DND-41 (cell line): ENCODE measurements at regions not wholly inside any gene's neighbourhood (a gene's known extent, or its start where the extent isn't known, plus 50 kb on each side); places are given as distances from the start of the nearest gene placed in this dataset.

Source experiments
- CTCF ChIP-seq: IDR thresholded peaks from 2 replicates; pipeline ENCODE4 v1.5.1; 2012; ENCODE audit warnings: borderline replicate concordance, low read length, moderate library complexity, mild to moderate bottlenecking; ENCODE audit not compliant: poor library complexity, severe bottlenecking; ENCODE audit errors: extremely low read depth
- EZH2 ChIP-seq: IDR thresholded peaks from 3 replicates; pipeline ENCODE4 v1.6.1; 2012; ENCODE audit warnings: borderline replicate concordance, low read depth, mild to moderate bottlenecking, moderate library complexity, low read length, inconsistent platforms; ENCODE audit not compliant: severe bottlenecking

- TF ChIP-seq EZH2 (no peak), CTCF (no peak)
Measured at GRCh38 chr18:67354091-67354490, 162.4 kb downstream of the DSEL start.
